Right renal cortex interstitium (tissue), 3 donors: ENCODE measurements at regions not wholly inside any gene's neighbourhood (a gene's known extent, or its start where the extent isn't known, plus 50 kb on each side); places are given as distances from the start of the nearest gene placed in this dataset.

Experiments used
- DNase-seq, 3 donors: peaks; one replicate each; pipeline ENCODE4 v3.0.0-alpha.2; 2013; ENCODE audit warnings: low read depth in 3 of 3, low spot score in 2 of 3

GRCh38 chr15:92304223-92304975 is 89.3 kb upstream of the ST8SIA2 start:
- DNase-seq: no peak

- DNase-seq: no peak
These were observed 88.3 kb upstream of the ST8SIA2 start for GRCh38 chr15:92305343-92305742.

- no peak for DNase-seq
These were observed 87.0 kb upstream of the ST8SIA2 start for GRCh38 chr15:92306663-92307062.

- DNase-seq: no peak
These were observed 78.5 kb upstream of the ST8SIA2 start for GRCh38 chr15:92315144-92315543.

- no peak for DNase-seq
These were observed 78.0 kb upstream of the ST8SIA2 start for GRCh38 chr15:92315595-92316211.

GRCh38 chr15:92316586-92317295 is 76.9 kb upstream of the ST8SIA2 start:
- DNase-seq: no peak

- DNase-seq: no peak
These were observed 73.5 kb upstream of the ST8SIA2 start for GRCh38 chr15:92320012-92320699.

- no peak for DNase-seq
These were observed 70.9 kb upstream of the ST8SIA2 start for GRCh38 chr15:92322566-92323355.

- no peak for DNase-seq
These were observed 70.2 kb upstream of the ST8SIA2 start for GRCh38 chr15:92323525-92323924.

GRCh38 chr15:92324101-92324963 is 69.3 kb upstream of the ST8SIA2 start:
- no peak for DNase-seq

- no peak for DNase-seq
These were observed 67.4 kb upstream of the ST8SIA2 start for GRCh38 chr15:92326236-92326635.

- no peak for DNase-seq
These were observed 66.6 kb upstream of the ST8SIA2 start for GRCh38 chr15:92327033-92327432.

- no peak for DNase-seq
These were observed 65.5 kb upstream of the ST8SIA2 start for GRCh38 chr15:92328207-92328606.

- DNase-seq: no peak
These were observed 61.4 kb upstream of the ST8SIA2 start for GRCh38 chr15:92332125-92332899.

GRCh38 chr15:92333709-92334108 is 60.0 kb upstream of the ST8SIA2 start:
- DNase-seq: no peak

- no peak for DNase-seq
These were observed 57.2 kb upstream of the ST8SIA2 start for GRCh38 chr15:92336419-92336987.

GRCh38 chr15:92339361-92339760 is 54.3 kb upstream of the ST8SIA2 start:
- DNase-seq: no peak
